Duodenal mucosa (tissue), 2 donors: ENCODE measurements at regions not wholly inside any gene's neighbourhood (a gene's known extent, or its start where the extent isn't known, plus 50 kb on each side); places are given as distances from the start of the nearest gene placed in this dataset.
"Not testable (repeated sequence)": the region's sequence is repeated elsewhere in the genome, so short reads cannot be mapped to it uniquely, and the experiment has no call there.

ENCODE experiments used
- H3K27ac ChIP-seq: one replicate; pipeline ENCODE4 v1.7.0; 2013; ENCODE audit warnings: low read depth, low read length
- H3K27me3 ChIP-seq, 2 donors: one replicate each; pipeline ENCODE4 v1.7.0; 2013; ENCODE audit warnings: low read length in 2 of 2, control low read depth in 1 of 2; ENCODE audit not compliant: insufficient read depth in 2 of 2, control insufficient read depth in 1 of 2
- H3K36me3 ChIP-seq, 2 donors: one replicate each; pipeline ENCODE4 v1.7.0; 2013; ENCODE audit warnings: low read length in 2 of 2, control low read depth in 1 of 2; ENCODE audit not compliant: insufficient read depth in 2 of 2, control insufficient read depth in 1 of 2
- H3K4me1 ChIP-seq, 2 donors: one replicate each; pipeline ENCODE4 v1.7.0; 2013; ENCODE audit warnings: low read length in 2 of 2, control low read depth in 1 of 2; ENCODE audit not compliant: insufficient read depth in 2 of 2, control insufficient read depth in 1 of 2
- H3K4me3 ChIP-seq, 2 donors: one replicate each; pipeline ENCODE4 v1.7.0; 2013; ENCODE audit warnings: low read length in 2 of 2, low read depth in 1 of 2
- H3K9ac ChIP-seq, 2 donors: one replicate each; pipeline ENCODE4 v1.7.0; 2013; ENCODE audit warnings: low read length in 2 of 2, low read depth in 1 of 2
- H3K9me3 ChIP-seq, 2 donors: one replicate each; pipeline ENCODE4 v1.7.0; 2013; ENCODE audit warnings: low read length in 2 of 2, control low read depth in 1 of 2; ENCODE audit not compliant: control insufficient read depth in 1 of 2

GRCh38 chr12:68483592-68484383, 126.9 kb upstream of the RAP1B start:
- no peak overlapping the region for H3K27ac ChIP-seq
- no peak overlapping the region for H3K9ac ChIP-seq
- H3K36me3 ChIP-seq: no peaks in the 10 kb centered on the region
- H3K9me3 ChIP-seq: no peaks in the 10 kb centered on the region
- no peaks in the 10 kb centered on the region for H3K27me3 ChIP-seq
- peaks cover 0 to 5% of the 10 kb centered on the region in 2 donors for H3K4me1 ChIP-seq
- H3K4me3 ChIP-seq: no peak overlapping the region

GRCh38 chr12:68484578-68484977, 126.1 kb upstream of the RAP1B start:
- not testable (repeated sequence) for H3K9me3 ChIP-seq, H3K4me1 ChIP-seq, H3K36me3 ChIP-seq, H3K4me3 ChIP-seq, H3K27ac ChIP-seq, H3K9ac ChIP-seq, H3K27me3 ChIP-seq

GRCh38 chr12:68486449-68486848, 124.2 kb upstream of the RAP1B start:
- H3K9me3 ChIP-seq, H3K4me1 ChIP-seq, H3K27ac ChIP-seq, H3K4me3 ChIP-seq, H3K36me3 ChIP-seq, H3K9ac ChIP-seq, H3K27me3 ChIP-seq: not testable (repeated sequence)

GRCh38 chr12:68487721-68488309, 122.9 kb upstream of the RAP1B start:
- Histone ChIP-seq H3K27me3 (no peaks in the 10 kb centered on the region), H3K9ac (no peak overlapping the region), H3K27ac (no peak overlapping the region), H3K36me3 (no peaks in the 10 kb centered on the region), H3K9me3 (no peaks in the 10 kb centered on the region), H3K4me3 (no peak overlapping the region), H3K4me1 (no peaks in the 10 kb centered on the region)

GRCh38 chr12:68489273-68489672, 121.4 kb upstream of the RAP1B start:
- no peaks in the 10 kb centered on the region for H3K36me3 ChIP-seq
- H3K4me1 ChIP-seq: no peaks in the 10 kb centered on the region
- no peaks in the 10 kb centered on the region for H3K27me3 ChIP-seq
- no peaks in the 10 kb centered on the region for H3K9me3 ChIP-seq
- H3K9ac ChIP-seq: no peak overlapping the region
- H3K27ac ChIP-seq: no peak overlapping the region
- H3K4me3 ChIP-seq: no peak overlapping the region

- H3K27me3 ChIP-seq: no peaks in the 10 kb centered on the region
- H3K4me3 ChIP-seq: no peak overlapping the region
- H3K9ac ChIP-seq: no peak overlapping the region
- H3K9me3 ChIP-seq: no peaks in the 10 kb centered on the region
- peaks cover 0 to under 1% of the 10 kb centered on the region in 2 donors for H3K4me1 ChIP-seq
- no peaks in the 10 kb centered on the region for H3K36me3 ChIP-seq
- no peak overlapping the region for H3K27ac ChIP-seq
These were observed 120.2 kb upstream of the RAP1B start for GRCh38 chr12:68490476-68490875.

GRCh38 chr12:68491204-68491960, 119.3 kb upstream of the RAP1B start:
- Histone ChIP-seq H3K4me1 (peaks cover 0 to 3% of the 10 kb centered on the region in 2 donors), H3K9me3 (no peaks in the 10 kb centered on the region)

GRCh38 chr12:68495336-68496070, 115.2 kb upstream of the RAP1B start:
- no peak overlapping the region for H3K4me3 ChIP-seq

More at GRCh38 chr12:68491204-68491960, 119.3 kb upstream of the RAP1B start:
- Histone ChIP-seq H3K27me3 (no peaks in the 10 kb centered on the region), H3K4me3 (no peak overlapping the region), H3K36me3 (no peaks in the 10 kb centered on the region), H3K27ac (no peak overlapping the region), H3K9ac (no peak overlapping the region)

GRCh38 chr12:68497107-68497506, 113.6 kb upstream of the RAP1B start:
- Histone ChIP-seq H3K4me3 (peak overlapping the region in 1 of 2 donors; percentile 25), H3K27ac (no peak overlapping the region), H3K27me3 (no peaks in the 10 kb centered on the region), H3K36me3 (no peaks in the 10 kb centered on the region), H3K9me3 (no peaks in the 10 kb centered on the region), H3K4me1 (peaks cover 0 to 3% of the 10 kb centered on the region in 2 donors), H3K9ac (no peak overlapping the region)

More at GRCh38 chr12:68495336-68496070, 115.2 kb upstream of the RAP1B start:
- Histone ChIP-seq H3K9me3 (no peaks in the 10 kb centered on the region), H3K4me1 (peaks cover 0 to 3% of the 10 kb centered on the region in 2 donors), H3K9ac (no peak overlapping the region), H3K27me3 (no peaks in the 10 kb centered on the region), H3K27ac (no peak overlapping the region), H3K36me3 (no peaks in the 10 kb centered on the region)
